ENCODE measurements at regions not wholly inside any gene's neighbourhood (a gene's known extent, or its start where the extent isn't known, plus 50 kb on each side); places are given as distances from the start of the nearest gene placed in this dataset.

- intact Hi-C loops (cut with DNase I) = no loop called here
- Histone ChIP-seq H3K27me3 (replicated peaks; ENCODE audit: insufficient read depth) (no peaks in the 10 kb centered on the region), H3K36me3 (no peaks in the 10 kb centered on the region), H3K4me3 (no peak overlapping the region), H3K9me3 (no peaks in the 10 kb centered on the region), H3K27ac (no peak overlapping the region), H3K4me1 (replicated peaks) (no peaks in the 10 kb centered on the region)
- no peak for DNase-seq (ENCODE audit: low spot score)
- 86% methylated on average over 5 of the region's 5 CpGs for WGBS
- TF ChIP-seq POLR2A (IDR thresholded peaks at IDR 0.05) (no peak), POLR2AphosphoS5 (IDR thresholded peaks at IDR 0.05) (no peak)
- TF ChIP-seq, protein P1, sequence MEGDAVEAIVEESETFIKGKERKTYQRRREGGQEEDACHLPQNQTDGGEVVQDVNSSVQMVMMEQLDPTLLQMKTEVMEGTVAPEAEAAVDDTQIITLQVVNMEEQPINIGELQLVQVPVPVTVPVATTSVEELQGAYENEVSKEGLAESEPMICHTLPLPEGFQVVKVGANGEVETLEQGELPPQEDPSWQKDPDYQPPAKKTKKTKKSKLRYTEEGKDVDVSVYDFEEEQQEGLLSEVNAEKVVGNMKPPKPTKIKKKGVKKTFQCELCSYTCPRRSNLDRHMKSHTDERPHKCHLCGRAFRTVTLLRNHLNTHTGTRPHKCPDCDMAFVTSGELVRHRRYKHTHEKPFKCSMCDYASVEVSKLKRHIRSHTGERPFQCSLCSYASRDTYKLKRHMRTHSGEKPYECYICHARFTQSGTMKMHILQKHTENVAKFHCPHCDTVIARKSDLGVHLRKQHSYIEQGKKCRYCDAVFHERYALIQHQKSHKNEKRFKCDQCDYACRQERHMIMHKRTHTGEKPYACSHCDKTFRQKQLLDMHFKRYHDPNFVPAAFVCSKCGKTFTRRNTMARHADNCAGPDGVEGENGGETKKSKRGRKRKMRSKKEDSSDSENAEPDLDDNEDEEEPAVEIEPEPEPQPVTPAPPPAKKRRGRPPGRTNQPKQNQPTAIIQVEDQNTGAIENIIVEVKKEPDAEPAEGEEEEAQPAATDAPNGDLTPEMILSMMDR (IDR thresholded peaks at IDR 0.05) = no peak
These were observed 50.0 kb upstream of the COL5A1 start for GRCh38 chr9:134591573-134591981.

Measured in prostate gland (tissue), 2 donors.